H1 (cell line): ENCODE measurements at regions not wholly inside any gene's neighbourhood (a gene's known extent, or its start where the extent isn't known, plus 50 kb on each side); places are given as distances from the start of the nearest gene placed in this dataset.
A peak's percentile ranks its signal among the peaks of the same experiment; 100 is the strongest.

ENCODE experiments used
- CTCF ChIA-PET: fragments of 300-600 bp; sonication (Branson Sonifier 250); formaldehyde crosslinking; loops from one replicate; lab custom pipeline; 2021; ENCODE audit not compliant: partially characterized antibody; lab: Charles Lee
- POLR2A ChIA-PET: fragments of 300-600 bp; sonication (Branson Sonifier 250); formaldehyde crosslinking; loops from one replicate; lab custom pipeline; 2021; ENCODE audit warnings: inconsistent platforms; ENCODE audit not compliant: partially characterized antibody; lab: Charles Lee
- DNase-seq, 2 experiments: peaks; one replicate each; pipeline versions ENCODE4 v3.0.0 to v3.0.0-alpha.2; 2010 to 2022; ENCODE audit warnings: low spot score in 2 of 2, low read depth in 1 of 2, mixed read lengths in 1 of 2
- FAIRE-seq: peaks from 2 replicates; lab custom pipeline; 2011; peaks lifted over from hg19 to GRCh38; lab: Jason Lieb, UNC
- H2AFZ ChIP-seq: 2 replicates; pipeline ENCODE4 v1.8.1; 2012; ENCODE audit warnings: low read length, inconsistent platforms
- H2AK5ac ChIP-seq: 2 replicates; pipeline ENCODE4 v1.6.1; 2013; ENCODE audit warnings: low read depth, low read length
- H2BK120ac ChIP-seq: replicated peaks from 2 replicates; pipeline ENCODE3; 2013; ENCODE audit warnings: low read depth, low read length, inconsistent platforms
- H2BK12ac ChIP-seq: 2 replicates; pipeline ENCODE4 v1.6.1; 2013; ENCODE audit warnings: low read depth, low read length
- H2BK15ac ChIP-seq: 2 replicates; pipeline ENCODE4 v1.6.1; 2013; ENCODE audit warnings: low read length
- H2BK20ac ChIP-seq: 2 replicates; pipeline ENCODE4 v1.6.1; 2013; ENCODE audit warnings: low read length
- H2BK5ac ChIP-seq: 2 replicates; pipeline ENCODE4 v1.6.1; 2013; ENCODE audit warnings: low read depth, low read length
- H3K14ac ChIP-seq: 2 replicates; pipeline ENCODE4 v1.6.1; 2013; ENCODE audit warnings: inconsistent platforms; ENCODE audit not compliant: insufficient read length
- H3K18ac ChIP-seq: 2 replicates; pipeline ENCODE4 v1.6.1; 2013; ENCODE audit warnings: low read length; ENCODE audit errors: extremely low read depth
- H3K23ac ChIP-seq: 2 replicates; pipeline ENCODE4 v1.6.1; 2013; ENCODE audit warnings: inconsistent platforms; ENCODE audit not compliant: insufficient read length
- H3K23me2 ChIP-seq: 2 replicates; pipeline ENCODE4 v1.6.1; 2013; ENCODE audit warnings: low read depth, low read length
- H3K27ac ChIP-seq: 2 replicates; pipeline ENCODE4 v1.6.1; 2011; ENCODE audit warnings: low read depth, low read length, inconsistent platforms
- H3K27me3 ChIP-seq, 4 experiments: replicated peaks in 1 of 4; 1 replicate in 1 of 4; 2 replicates in 3 of 4; pipeline versions ENCODE4 v1.6.1 to v1.8.1; 2011 to 2013; ENCODE audit warnings: low read length in 3 of 4, mild to moderate bottlenecking in 3 of 4, inconsistent platforms in 2 of 4, mixed read lengths in 2 of 4, moderate library complexity in 1 of 4; ENCODE audit not compliant: control insufficient read depth in 3 of 4, insufficient read depth in 3 of 4; ENCODE audit errors: extremely low read depth in 1 of 4
- H3K36me3 ChIP-seq, 4 experiments: 2 replicates each; pipeline versions ENCODE4 v1.6.1 to v1.8.1; 2011 to 2013; ENCODE audit warnings: mild to moderate bottlenecking in 4 of 4, low read length in 3 of 4, moderate library complexity in 2 of 4, control low read depth in 1 of 4, inconsistent platforms in 1 of 4; ENCODE audit not compliant: insufficient read depth in 4 of 4, control insufficient read depth in 2 of 4
- H3K4ac ChIP-seq: replicated peaks from 2 replicates; pipeline ENCODE3; 2013; ENCODE audit warnings: low read length, low read depth, mixed read lengths, inconsistent platforms; ENCODE audit not compliant: insufficient read length
- H3K4me1 ChIP-seq, 4 experiments: replicated peaks in 1 of 4; 1 replicate in 1 of 4; 2 replicates in 3 of 4; pipeline versions ENCODE4 v1.6.1 to v1.8.1; 2011 to 2013; ENCODE audit warnings: low read length in 3 of 4, inconsistent platforms in 2 of 4, mixed read lengths in 1 of 4; ENCODE audit not compliant: insufficient read depth in 4 of 4, control insufficient read depth in 3 of 4
- H3K4me2 ChIP-seq, 2 experiments: 2 replicates each; pipeline versions ENCODE4 v1.6.1 to v1.8.1; 2011 to 2013; ENCODE audit warnings: low read depth in 2 of 2, low read length in 2 of 2, control low read depth in 1 of 2, inconsistent platforms in 1 of 2, mild to moderate bottlenecking in 1 of 2; ENCODE audit not compliant: insufficient read depth in 1 of 2
- H3K4me3 ChIP-seq, 4 experiments: fragments of 200-600, 300-600 bp in 1 of 4; sonication (generic), shearing (Covaris generic), sonication (Bioruptor Twin) in 1 of 4; 2 replicates each; pipeline versions ENCODE4 v1.5.1 to v1.8.1; 2011 to 2016; ENCODE audit warnings: low read length in 4 of 4, low read depth in 3 of 4, control low read depth in 2 of 4, inconsistent platforms in 2 of 4, mild to moderate bottlenecking in 2 of 4, mixed read lengths in 1 of 4, moderate library complexity in 1 of 4; ENCODE audit not compliant: insufficient read depth in 2 of 4; ENCODE audit errors: extremely low read depth in 1 of 4
- H3K56ac ChIP-seq: replicated peaks from 2 replicates; pipeline ENCODE3; 2013; ENCODE audit warnings: low read depth, mild to moderate bottlenecking, mixed read lengths, low read length, inconsistent platforms; ENCODE audit not compliant: insufficient read length
- H3K79me1 ChIP-seq: 2 replicates; pipeline ENCODE4 v1.6.1; 2013; ENCODE audit warnings: low read depth, low read length, control low read depth
- H3K79me2 ChIP-seq, 2 experiments: 2 replicates each; pipeline versions ENCODE4 v1.6.1 to v1.8.1; 2012 to 2013; ENCODE audit warnings: low read length in 2 of 2, mild to moderate bottlenecking in 2 of 2, inconsistent platforms in 1 of 2; ENCODE audit not compliant: insufficient read depth in 2 of 2, control insufficient read depth in 1 of 2
- H3K9ac ChIP-seq, 4 experiments: replicated peaks in 1 of 4; 1 replicate in 1 of 4; 2 replicates in 3 of 4; pipeline versions ENCODE4 v1.6.1 to v1.8.1; 2011 to 2013; ENCODE audit warnings: low read depth in 3 of 4, low read length in 3 of 4, control low read depth in 2 of 4, mild to moderate bottlenecking in 2 of 4, moderate library complexity in 2 of 4, inconsistent platforms in 1 of 4; ENCODE audit errors: extremely low read depth in 1 of 4
- H3K9me3 ChIP-seq, 2 experiments: 2 replicates each; pipeline versions ENCODE4 v1.6.1 to v1.8.1; 2012 to 2013; ENCODE audit warnings: mild to moderate bottlenecking in 2 of 2, moderate library complexity in 2 of 2, control low read depth in 1 of 2, inconsistent platforms in 1 of 2, low read depth in 1 of 2, low read length in 1 of 2, mixed read lengths in 1 of 2; ENCODE audit not compliant: insufficient read depth in 2 of 2
- H4K20me1 ChIP-seq, 2 experiments: replicated peaks in 1 of 2; 2 replicates each; pipeline versions ENCODE3 to v1.8.1; 2011 to 2013; ENCODE audit warnings: inconsistent platforms in 2 of 2, low read length in 2 of 2, mild to moderate bottlenecking in 1 of 2; ENCODE audit not compliant: insufficient read depth in 2 of 2, control insufficient read depth in 1 of 2
- H4K5ac ChIP-seq: 2 replicates; pipeline ENCODE4 v1.6.1; 2013; ENCODE audit warnings: low read length, low read depth, mixed read lengths, inconsistent platforms; ENCODE audit not compliant: insufficient read length
- H4K8ac ChIP-seq: 2 replicates; pipeline ENCODE4 v1.8.0; 2013; ENCODE audit warnings: mild to moderate bottlenecking, moderate library complexity, low read length, inconsistent platforms; ENCODE audit not compliant: insufficient read depth; ENCODE audit errors: extremely low read depth
- H4K91ac ChIP-seq: replicated peaks from 2 replicates; pipeline ENCODE3; 2013; ENCODE audit warnings: low read length, mixed read lengths, inconsistent platforms; ENCODE audit not compliant: insufficient read length
- ATF3 ChIP-seq: IDR thresholded peaks from 2 replicates; pipeline ENCODE4 v1.6.1; 2011; ENCODE audit warnings: low read depth, mild to moderate bottlenecking, low read length; ENCODE audit not compliant: insufficient read depth
- CBX5 ChIP-seq: fragments of 300-800, 300-1000 bp; sonication (generic); IDR thresholded peaks from 2 replicates; pipeline ENCODE4 v1.7.1; 2016; ENCODE audit warnings: antibody characterized with exemption, low read length, low read depth
- CEBPB ChIP-seq: IDR thresholded peaks from 2 replicates; pipeline ENCODE4 v1.6.1; 2012; ENCODE audit warnings: low read depth, low read length
- CHD1 ChIP-seq: IDR thresholded peaks from 2 replicates; pipeline ENCODE4 v1.6.1; 2012; ENCODE audit warnings: low read depth, low read length, improper control_type of control experiment
- CHD2 ChIP-seq: IDR thresholded peaks from 2 replicates; pipeline ENCODE4 v1.6.1; 2012; ENCODE audit warnings: low read length, improper control_type of control experiment
- JUND ChIP-seq: IDR thresholded peaks from 2 replicates; pipeline ENCODE4 v1.6.1; 2011; ENCODE audit warnings: mild to moderate bottlenecking, improper control_type of control experiment, low read length
- MAFK ChIP-seq: IDR thresholded peaks from 2 replicates; pipeline ENCODE4 v1.6.1; 2012; ENCODE audit warnings: low read depth, mild to moderate bottlenecking, improper control_type of control experiment, low read length
- NANOG ChIP-seq: IDR thresholded peaks from 2 replicates; pipeline ENCODE4 v1.6.1; 2011; ENCODE audit warnings: low read length, low read depth, mild to moderate bottlenecking, inconsistent platforms; ENCODE audit not compliant: insufficient read depth, poor library complexity, severe bottlenecking
- NRF1 ChIP-seq: IDR thresholded peaks from 2 replicates; pipeline ENCODE4 v1.6.1; 2011; ENCODE audit warnings: mild to moderate bottlenecking, low read depth, low read length, improper control_type of control experiment
- POU5F1 ChIP-seq: IDR thresholded peaks from 2 replicates; pipeline ENCODE4 v1.6.1; 2011; ENCODE audit warnings: low read depth, mild to moderate bottlenecking, low read length, moderate library complexity
- RAD21 ChIP-seq, 2 experiments: IDR thresholded peaks in 1 of 2; conservative IDR thresholded peaks in 1 of 2; 2 replicates each; pipeline ENCODE4 v1.6.1; 2011; ENCODE audit warnings: low read depth in 2 of 2, low read length in 2 of 2, improper control_type of control experiment in 1 of 2, inconsistent platforms in 1 of 2, mild to moderate bottlenecking in 1 of 2, moderate library complexity in 1 of 2
- SP4 ChIP-seq: IDR thresholded peaks from 2 replicates; pipeline ENCODE4 v1.6.1; 2012; ENCODE audit warnings: low read length, inconsistent platforms
- TCF12 ChIP-seq: IDR thresholded peaks from 2 replicates; pipeline ENCODE4 v1.6.1; 2011; ENCODE audit warnings: low read depth, mild to moderate bottlenecking, low read length
- WGBS, 2 experiments: shearing (Covaris generic) in 1 of 2; methylation state at CpG; one replicate each; pipeline versions ENCODE4 v1.1.6 to v1.1.7; 2013 to 2015; ENCODE audit warnings: low lambda C conversion rate in 2 of 2, mixed read lengths in 2 of 2, inconsistent platforms in 1 of 2, low coverage in 1 of 2, missing lambda C conversion rate in 1 of 2; ENCODE audit not compliant: insufficient replicate concordance in 2 of 2, insufficient coverage in 1 of 2, insufficient read length in 1 of 2; ENCODE audit errors: extremely low coverage in 1 of 2, missing lambda C conversion rate in 1 of 2; 5-methylcytosine and 5-hydroxymethylcytosine counted together

- Histone ChIP-seq H4K91ac (peak overlapping the region; percentile 23), H3K56ac (no peak overlapping the region), H3K27ac (no peak overlapping the region), H3K4me2 (no peak overlapping the region), H2BK5ac (no peak overlapping the region), H2AK5ac (no peak overlapping the region), H3K23ac (no peak overlapping the region), H3K79me2 (no peaks in the 10 kb centered on the region), H3K23me2 (0 out of 2 replicates have a peak, but pooled peaks cover 2% of the 10 kb centered on the region), H3K4ac (no peak overlapping the region), H2BK12ac (0 out of 2 replicates have a peak overlapping the region, but pooled peaks have one; percentile 9), H3K4me3 (no peak overlapping the region), H2BK15ac (no peak overlapping the region), H3K36me3 (no peaks in the 10 kb centered on the region), H3K79me1 (no peaks in the 10 kb centered on the region), H3K27me3 (no peaks in the 10 kb centered on the region; a peak in 1 of 7 replicates), H3K9me3 (no peaks in the 10 kb centered on the region), H4K20me1 (peaks cover 0 to 4% of the 10 kb centered on the region in 2 experiments), H2BK120ac (no peak overlapping the region), H3K18ac (no peak overlapping the region), H4K5ac (no peak overlapping the region), H3K9ac (no peak overlapping the region), H3K14ac (no peak overlapping the region), H2BK20ac (no peak overlapping the region), H4K8ac (no peak overlapping the region), H3K4me1 (peaks cover 0 to 5% (median 3%) of the 10 kb centered on the region in 4 experiments; a peak in 3 of 7 replicates), H2AFZ (no peak overlapping the region)
- ChIA-PET CTCF (interaction anchor here (1.3 to 2.5 kb wide), 2 partner anchors 13 to 27 kb away, joined by 5 to 9 read pairs; no protein-coding TSS in a partner anchor), POLR2A (no interaction called here)
- WGBS, 2 experiments, result 91% methylated on average over 4 of the region's 4 CpGs; no CpG with 5 or more reads in 1 of the 2 experiments
- no peak for FAIRE-seq
- no peak for DNase-seq
- TF ChIP-seq RAD21 (IDR thresholded peaks at IDR 0.05 in 1 of 2, conservative IDR thresholded peaks at IDR 0.05 in 1 of 2; ENCODE audit: low read depth in 2 of 2, low read length in 2 of 2) (no peak), NANOG (no peak), JUND (no peak), MAFK (no peak), TCF12 (no peak), SP4 (no peak), ATF3 (no peak), POU5F1 (no peak), CEBPB (no peak), CHD2 (no peak), NRF1 (no peak), CHD1 (no peak), CBX5 (no peak)
Observed at GRCh38 chr10:78691301-78692030, 377.3 kb upstream of the ZMIZ1 start.
